AG09309 (cell line): ENCODE measurements at regions not wholly inside any gene's neighbourhood (a gene's known extent, or its start where the extent isn't known, plus 50 kb on each side); places are given as distances from the start of the nearest gene placed in this dataset.

Source experiments
- DNase-seq: peaks from one replicate; pipeline ENCODE4 v3.0.0-alpha.2; 2010; ENCODE audit warnings: low read depth
- H3K4me3 ChIP-seq: 2 replicates; pipeline ENCODE4 v1.5.1; 2011; ENCODE audit warnings: mild to moderate bottlenecking, low read depth, low read length, moderate library complexity; ENCODE audit not compliant: control insufficient read depth
- CTCF ChIP-seq: IDR thresholded peaks from 2 replicates; pipeline ENCODE4 v1.5.1; 2011; ENCODE audit warnings: mild to moderate bottlenecking, low read depth, low read length, inconsistent platforms; ENCODE audit not compliant: insufficient read depth, control insufficient read depth; ENCODE audit errors: missing control alignments

GRCh38 chr18:47737956-47738355 lies 192.5 kb downstream of the SMAD2 start:
- H3K4me3 ChIP-seq = no peak overlapping the region
- TF ChIP-seq CTCF = no peak
- DNase-seq = no peak

GRCh38 chr18:47737198-47737830 lies 193.1 kb downstream of the SMAD2 start:
- DNase-seq = no peak
- TF ChIP-seq CTCF = no peak
- no peak overlapping the region for H3K4me3 ChIP-seq

DNA sequence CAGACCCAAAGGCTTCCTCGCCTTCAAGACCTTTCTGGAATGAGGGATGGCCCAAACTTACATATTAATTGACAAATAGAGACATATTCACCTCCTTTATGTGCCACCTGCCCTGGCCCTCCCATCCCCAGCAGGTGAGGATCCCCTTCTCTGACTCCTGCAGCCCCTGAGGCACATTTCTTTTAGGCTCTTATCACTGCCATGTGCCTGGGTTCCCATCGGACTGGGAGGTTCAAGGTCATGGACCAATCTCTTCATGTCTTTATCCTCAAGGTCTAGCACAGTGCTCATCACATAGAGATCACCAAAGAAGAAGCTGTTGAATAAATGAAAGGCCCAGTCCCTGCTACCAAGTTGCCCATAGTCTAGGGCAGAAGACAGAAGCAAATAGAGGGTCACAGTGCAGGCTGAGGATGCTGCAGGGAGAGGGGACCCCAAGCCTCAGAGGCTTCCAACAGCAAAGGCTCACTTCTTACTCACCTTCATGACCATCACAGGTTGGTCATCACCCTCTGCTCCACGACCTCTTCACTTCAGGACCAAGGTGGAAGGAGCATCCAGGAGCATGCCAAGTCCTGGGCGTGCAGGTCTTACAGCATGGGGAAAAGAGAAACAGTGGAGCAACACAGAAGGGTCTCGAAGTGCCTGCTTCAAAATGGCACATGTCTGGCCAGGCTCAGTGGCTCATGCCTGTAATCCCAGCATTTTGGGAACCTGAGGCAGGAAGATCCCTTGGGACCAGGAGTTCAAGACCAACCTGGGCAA lies 193.9 kb downstream of the SMAD2 start:
- no peak overlapping the region for H3K4me3 ChIP-seq
- TF ChIP-seq CTCF = no peak
- no peak for DNase-seq

- DNase-seq = no peak
- no peak for TF ChIP-seq CTCF
- no peak overlapping the region for H3K4me3 ChIP-seq
Measured at GRCh38 chr18:47735041-47735702, 195.3 kb downstream of the SMAD2 start.

- H3K4me3 ChIP-seq = no peak overlapping the region
- TF ChIP-seq CTCF = no peak
- DNase-seq = no peak
Measured at GRCh38 chr18:47731276-47731675, 199.2 kb downstream of the SMAD2 start.

- DNase-seq = no peak
- H3K4me3 ChIP-seq = no peak overlapping the region
- no peak for TF ChIP-seq CTCF
Measured at GRCh38 chr18:47730795-47731194, 199.7 kb downstream of the SMAD2 start.
